ENCODE measurements at regions not wholly inside any gene's neighbourhood (a gene's known extent, or its start where the extent isn't known, plus 50 kb on each side); places are given as distances from the start of the nearest gene placed in this dataset.

- intact Hi-C loops (cut with DNase I) = no loop called here
- no peak overlapping the region for H3K4me3 ChIP-seq
- TF ChIP-seq CTCF (IDR thresholded peaks at IDR 0.05) = no peak
- FAIRE-seq = no peak
- no peak for ATAC-seq
- DNase-seq = no peak
- no peaks in the 10 kb centered on the region for H3K4me1 ChIP-seq
- no peak overlapping the region for H3K27ac ChIP-seq
- H3K36me3 ChIP-seq = no peaks in the 10 kb centered on the region
- H3K27me3 ChIP-seq = no peaks in the 10 kb centered on the region
- H3K9me3 ChIP-seq = no peaks in the 10 kb centered on the region
- WGBS, 2 donors = 77 to 78% methylated on average over 5 of the region's 5 CpGs
These were observed 352.7 kb downstream of the ZNF608 start for GRCh38 chr5:124393584-124394379.

- H3K4me3 ChIP-seq = no peak overlapping the region
- H3K27ac ChIP-seq = no peak overlapping the region
- intact Hi-C loops (cut with DNase I) = no loop called here
- no peaks in the 10 kb centered on the region for H3K27me3 ChIP-seq
- H3K9me3 ChIP-seq = no peaks in the 10 kb centered on the region
- no peak for ATAC-seq
- FAIRE-seq = no peak
- no peaks in the 10 kb centered on the region for H3K4me1 ChIP-seq
- DNase-seq = no peak
- H3K36me3 ChIP-seq = no peaks in the 10 kb centered on the region
- TF ChIP-seq CTCF (IDR thresholded peaks at IDR 0.05) = no peak
These were observed 362.7 kb downstream of the ZNF608 start for GRCh38 chr5:124383693-124384092.

GRCh38 chr5:124377386-124377785, 369.1 kb downstream of the ZNF608 start:
- H3K4me1 ChIP-seq = no peaks in the 10 kb centered on the region
- DNase-seq = no peak
- no peak overlapping the region for H3K27ac ChIP-seq
- intact Hi-C loops (cut with DNase I) = no loop called here
- H3K9me3 ChIP-seq = no peaks in the 10 kb centered on the region
- TF ChIP-seq CTCF (IDR thresholded peaks at IDR 0.05) = no peak
- FAIRE-seq = no peak
- ATAC-seq = no peak
- no peaks in the 10 kb centered on the region for H3K27me3 ChIP-seq
- no peak overlapping the region for H3K4me3 ChIP-seq
- 92 to 93% methylated on average over 1 of the region's 1 CpG for WGBS, 2 donors
- no peaks in the 10 kb centered on the region for H3K36me3 ChIP-seq

- WGBS, 2 donors = 92 to 96% methylated on average over 3 of the region's 3 CpGs
- no peak for TF ChIP-seq CTCF (IDR thresholded peaks at IDR 0.05)
- Histone ChIP-seq H3K36me3 (no peaks in the 10 kb centered on the region), H3K4me3 (no peak overlapping the region), H3K4me1 (peaks cover 0 to 5% (median 0%) of the 10 kb centered on the region in 3 donors), H3K27ac (no peak overlapping the region), H3K27me3 (no peaks in the 10 kb centered on the region), H3K9me3 (no peaks in the 10 kb centered on the region)
- ATAC-seq (no peak), FAIRE-seq (no peak), DNase-seq (no peak)
- intact Hi-C loops (cut with DNase I) = no loop called here
These were observed 372.6 kb downstream of the ZNF608 start for GRCh38 chr5:124373883-124374282.

- no peak for FAIRE-seq
- no peak for TF ChIP-seq CTCF (IDR thresholded peaks at IDR 0.05)
These were observed 374.0 kb downstream of the ZNF608 start for GRCh38 chr5:124372457-124372856.

More at GRCh38 chr5:124372457-124372856, 374.0 kb downstream of the ZNF608 start:
- no peak for DNase-seq
- H3K27me3 ChIP-seq = no peaks in the 10 kb centered on the region
- intact Hi-C loops (cut with DNase I) = no loop called here
- ATAC-seq = no peak
- H3K9me3 ChIP-seq = no peaks in the 10 kb centered on the region
- WGBS, 2 donors = 93 to 95% methylated on average over 4 of the region's 4 CpGs
- H3K4me3 ChIP-seq = no peak overlapping the region
- H3K36me3 ChIP-seq = no peaks in the 10 kb centered on the region
- no peak overlapping the region for H3K27ac ChIP-seq
- H3K4me1 ChIP-seq = peaks cover 0 to 5% (median 0%) of the 10 kb centered on the region in 3 donors
